ENCODE measurements at regions not wholly inside any gene's neighbourhood (a gene's known extent, or its start where the extent isn't known, plus 50 kb on each side); places are given as distances from the start of the nearest gene placed in this dataset.

DNA sequence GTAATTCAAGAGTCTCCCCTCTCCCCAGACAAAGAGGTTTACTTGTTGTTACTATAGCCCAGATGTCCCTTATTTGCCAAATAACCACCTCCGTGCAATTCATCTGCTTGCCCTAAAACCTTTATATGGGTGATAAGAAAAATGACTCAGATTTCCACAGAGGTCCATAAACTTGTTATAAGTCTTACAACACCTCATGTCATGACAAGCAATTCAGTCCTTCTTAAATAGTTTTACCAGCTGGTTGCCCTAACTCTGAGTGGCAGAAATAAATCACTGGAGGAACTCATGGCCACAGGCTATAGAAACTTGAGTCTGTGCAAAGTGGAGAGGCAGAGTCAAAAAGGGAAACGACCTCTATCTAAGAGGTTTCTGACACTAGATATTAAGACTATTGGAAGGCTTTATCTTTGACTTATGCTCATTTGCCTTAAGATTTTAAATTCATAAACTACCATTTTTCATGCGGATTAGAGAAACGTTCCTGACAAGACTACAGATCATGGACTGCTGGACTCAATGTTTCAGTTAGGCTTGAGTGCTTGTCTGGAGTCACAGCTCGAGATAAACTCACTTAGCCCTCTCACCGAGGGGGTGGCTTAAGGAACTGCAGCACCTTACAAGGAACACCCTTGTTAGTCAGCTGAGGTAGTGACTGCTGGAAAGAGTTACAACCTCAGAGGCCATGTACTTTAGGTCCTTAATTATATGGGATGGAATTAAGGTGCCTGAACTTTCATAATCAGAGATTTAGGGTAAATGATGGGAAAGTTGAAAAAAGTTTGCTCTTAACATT lies 662.5 kb upstream of the USP24 start:
- ATAC-seq: no peak
- Histone ChIP-seq H3K27ac (no peak overlapping the region), H3K4me3 (no peak overlapping the region), H3K4me1 (no peaks in the 10 kb centered on the region), H3K4me2 (no peak overlapping the region), H3K9me3 (no peaks in the 10 kb centered on the region)
- ChIA-PET POLR2A (no interaction called here), CTCF (interaction anchor here (1.8 kb wide), 1 partner anchor 9 kb away, joined by 4 read pairs; no protein-coding TSS in a partner anchor)
- no peak for FAIRE-seq
- DNase-seq (ENCODE audit: low read depth in 1 of 2, low spot score in 1 of 2): no peak
- TF ChIP-seq KDM5A (IDR thresholded peaks at IDR 0.05) (no peak), SREBF2 (IDR thresholded peaks at IDR 0.05) (no peak), ZSCAN20 (CRISPR knock-in tag; IDR thresholded peaks at IDR 0.05) (no peak), ZNF302 (CRISPR knock-in tag; IDR thresholded peaks at IDR 0.05) (no peak), HOXA7 (CRISPR knock-in tag; IDR thresholded peaks at IDR 0.05) (no peak), HDAC2 (IDR thresholded peaks at IDR 0.05) (no peak), PHF8 (IDR thresholded peaks at IDR 0.05; ENCODE audit: borderline replicate concordance, low read depth) (no peak), RNF2 (IDR thresholded peaks at IDR 0.05; ENCODE audit: borderline replicate concordance, low read depth) (no peak), HOXB5 (CRISPR knock-in tag; IDR thresholded peaks at IDR 0.05) (no peak), RARB (CRISPR knock-in tag; IDR thresholded peaks at IDR 0.05) (no peak), HEYL (CRISPR knock-in tag; IDR thresholded peaks at IDR 0.05) (no peak), CBX2 (IDR thresholded peaks at IDR 0.05; ENCODE audit: borderline replicate concordance, low read depth) (no peak), ZC3H11A (IDR thresholded peaks at IDR 0.05) (no peak), EHF (CRISPR knock-in tag; IDR thresholded peaks at IDR 0.05) (no peak), NR3C1 (IDR thresholded peaks at IDR 0.05) (no peak), MYC (IDR thresholded peaks at IDR 0.05; ENCODE audit: borderline replicate concordance, low read length) (no peak), CBX8 (IDR thresholded peaks at IDR 0.05) (no peak), EHMT2 (IDR thresholded peaks at IDR 0.05; ENCODE audit: low read depth) (no peak)
- TF ChIP-seq, protein P1, sequence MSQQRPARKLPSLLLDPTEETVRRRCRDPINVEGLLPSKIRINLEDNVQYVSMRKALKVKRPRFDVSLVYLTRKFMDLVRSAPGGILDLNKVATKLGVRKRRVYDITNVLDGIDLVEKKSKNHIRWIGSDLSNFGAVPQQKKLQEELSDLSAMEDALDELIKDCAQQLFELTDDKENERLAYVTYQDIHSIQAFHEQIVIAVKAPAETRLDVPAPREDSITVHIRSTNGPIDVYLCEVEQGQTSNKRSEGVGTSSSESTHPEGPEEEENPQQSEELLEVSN (IDR thresholded peaks at IDR 0.05; ENCODE audit: borderline replicate concordance, low read depth): no peak
- 53% methylated on average over 6 of the region's 6 CpGs for WGBS (ENCODE audit: missing lambda C conversion rate)

DNA sequence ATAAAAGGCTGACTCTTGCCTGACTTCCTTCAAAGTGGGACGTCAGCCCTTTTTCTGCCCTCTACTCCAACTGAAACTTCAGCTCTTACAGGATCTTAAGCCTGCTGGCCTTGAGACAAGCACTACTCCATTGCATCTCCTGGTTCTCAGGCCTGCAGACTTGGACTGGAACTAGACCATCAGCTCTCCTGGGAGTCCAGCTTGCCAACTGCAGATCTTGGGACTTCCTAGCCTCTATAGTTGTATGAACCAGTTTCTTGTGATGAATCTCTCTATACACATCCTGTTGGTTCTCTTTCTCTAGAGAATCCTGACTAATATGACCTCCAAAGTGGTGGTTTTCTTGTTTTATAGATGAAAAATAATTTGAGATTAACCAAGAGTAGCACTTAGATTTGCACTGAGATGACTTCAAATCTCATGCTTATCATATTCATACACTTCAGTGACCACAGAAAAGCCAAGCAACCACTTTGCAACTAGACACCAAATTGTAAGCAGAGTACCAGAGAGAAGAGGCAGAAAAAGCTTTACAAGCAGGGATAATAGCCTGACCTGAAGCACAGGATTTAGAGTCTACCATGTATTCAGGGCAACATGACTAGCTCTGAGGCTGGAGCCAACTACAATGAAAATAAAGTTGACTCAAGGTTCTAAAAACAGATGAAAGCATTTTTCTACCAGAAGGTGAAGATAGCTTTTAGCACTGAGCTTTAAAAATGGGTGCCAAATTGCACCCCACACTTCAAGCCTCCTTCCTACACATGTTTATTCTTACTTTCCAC lies 661.3 kb upstream of the USP24 start:
- H3K4me2 ChIP-seq: no peak overlapping the region
- ATAC-seq (no peak), DNase-seq (ENCODE audit: low read depth in 1 of 2, low spot score in 1 of 2) (no peak), FAIRE-seq (no peak)
- no peak overlapping the region for H3K27ac ChIP-seq
- no peak overlapping the region for H3K4me3 ChIP-seq
- ChIA-PET CTCF (no interaction called here), POLR2A (no interaction called here)
- H3K4me1 ChIP-seq: no peaks in the 10 kb centered on the region
- 100% methylated on average over 1 of the region's 1 CpG for WGBS (ENCODE audit: missing lambda C conversion rate)
- H3K9me3 ChIP-seq: no peaks in the 10 kb centered on the region
- TF ChIP-seq POLR2A (IDR thresholded peaks at IDR 0.05; ENCODE audit: low read length) (no peak), MAZ (IDR thresholded peaks at IDR 0.05; ENCODE audit: borderline replicate concordance, low read depth, low read length) (no peak), FOSL2 (IDR thresholded peaks at IDR 0.05) (no peak), FOSL2 (CRISPR knock-in tag; IDR thresholded peaks at IDR 0.05) (no peak), BHLHE40 (IDR thresholded peaks at IDR 0.05; ENCODE audit: low read depth, low read length) (no peak), RFX5 (IDR thresholded peaks at IDR 0.05) (no peak), NFE2L2 (conservative IDR thresholded peaks at IDR 0.05; ENCODE audit: low read length) (no peak), CHD2 (IDR thresholded peaks at IDR 0.05; ENCODE audit: low read length, partially characterized antibody) (no peak), SMC3 (IDR thresholded peaks at IDR 0.05) (no peak), RCOR1 (IDR thresholded peaks at IDR 0.05; ENCODE audit: low read depth, low read length) (no peak), JUN (IDR thresholded peaks at IDR 0.05) (no peak), RAD21 (conservative IDR thresholded peaks at IDR 0.05 in 1 of 2, IDR thresholded peaks at IDR 0.05 in 1 of 2) (no peak)
- TF ChIP-seq, protein P2, sequence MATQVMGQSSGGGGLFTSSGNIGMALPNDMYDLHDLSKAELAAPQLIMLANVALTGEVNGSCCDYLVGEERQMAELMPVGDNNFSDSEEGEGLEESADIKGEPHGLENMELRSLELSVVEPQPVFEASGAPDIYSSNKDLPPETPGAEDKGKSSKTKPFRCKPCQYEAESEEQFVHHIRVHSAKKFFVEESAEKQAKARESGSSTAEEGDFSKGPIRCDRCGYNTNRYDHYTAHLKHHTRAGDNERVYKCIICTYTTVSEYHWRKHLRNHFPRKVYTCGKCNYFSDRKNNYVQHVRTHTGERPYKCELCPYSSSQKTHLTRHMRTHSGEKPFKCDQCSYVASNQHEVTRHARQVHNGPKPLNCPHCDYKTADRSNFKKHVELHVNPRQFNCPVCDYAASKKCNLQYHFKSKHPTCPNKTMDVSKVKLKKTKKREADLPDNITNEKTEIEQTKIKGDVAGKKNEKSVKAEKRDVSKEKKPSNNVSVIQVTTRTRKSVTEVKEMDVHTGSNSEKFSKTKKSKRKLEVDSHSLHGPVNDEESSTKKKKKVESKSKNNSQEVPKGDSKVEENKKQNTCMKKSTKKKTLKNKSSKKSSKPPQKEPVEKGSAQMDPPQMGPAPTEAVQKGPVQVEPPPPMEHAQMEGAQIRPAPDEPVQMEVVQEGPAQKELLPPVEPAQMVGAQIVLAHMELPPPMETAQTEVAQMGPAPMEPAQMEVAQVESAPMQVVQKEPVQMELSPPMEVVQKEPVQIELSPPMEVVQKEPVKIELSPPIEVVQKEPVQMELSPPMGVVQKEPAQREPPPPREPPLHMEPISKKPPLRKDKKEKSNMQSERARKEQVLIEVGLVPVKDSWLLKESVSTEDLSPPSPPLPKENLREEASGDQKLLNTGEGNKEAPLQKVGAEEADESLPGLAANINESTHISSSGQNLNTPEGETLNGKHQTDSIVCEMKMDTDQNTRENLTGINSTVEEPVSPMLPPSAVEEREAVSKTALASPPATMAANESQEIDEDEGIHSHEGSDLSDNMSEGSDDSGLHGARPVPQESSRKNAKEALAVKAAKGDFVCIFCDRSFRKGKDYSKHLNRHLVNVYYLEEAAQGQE (IDR thresholded peaks at IDR 0.05): no peak
- TF ChIP-seq, protein P1 (IDR thresholded peaks at IDR 0.05; ENCODE audit: borderline replicate concordance, low read depth): no peak
- TF ChIP-seq, protein P3, sequence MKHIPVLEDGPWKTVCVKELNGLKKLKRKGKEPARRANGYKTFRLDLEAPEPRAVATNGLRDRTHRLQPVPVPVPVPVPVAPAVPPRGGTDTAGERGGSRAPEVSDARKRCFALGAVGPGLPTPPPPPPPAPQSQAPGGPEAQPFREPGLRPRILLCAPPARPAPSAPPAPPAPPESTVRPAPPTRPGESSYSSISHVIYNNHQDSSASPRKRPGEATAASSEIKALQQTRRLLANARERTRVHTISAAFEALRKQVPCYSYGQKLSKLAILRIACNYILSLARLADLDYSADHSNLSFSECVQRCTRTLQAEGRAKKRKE (CRISPR knock-in tag; IDR thresholded peaks at IDR 0.05; ENCODE audit: low read depth): no peak
